Middle frontal gyrus (tissue), 1 donor: ENCODE measurements at regions not wholly inside any gene's neighbourhood (a gene's known extent, or its start where the extent isn't known, plus 50 kb on each side); places are given as distances from the start of the nearest gene placed in this dataset.
"Not testable (repeated sequence)": the region's sequence is repeated elsewhere in the genome, so short reads cannot be mapped to it uniquely, and the experiment has no call there.

ENCODE experiments used
- DNase-seq: peaks from one replicate; pipeline ENCODE4 v3.0.0-alpha.2; 2015; ENCODE audit warnings: low spot score; ENCODE audit errors: extremely low spot score

- DNase-seq, result peak; percentile 61
These were observed 149.1 kb upstream of the RAG2 start for GRCh38 chr11:36746886-36747710.

GRCh38 chr11:36744375-36745168 is 146.5 kb upstream of the RAG2 start:
- DNase-seq, result no peak

GRCh38 chr11:36743039-36743438 is 145.0 kb upstream of the RAG2 start:
- no peak for DNase-seq

- DNase-seq, result no peak
These were observed 143.5 kb upstream of the RAG2 start for GRCh38 chr11:36741515-36741914.

GRCh38 chr11:36738292-36738861 is 140.3 kb upstream of the RAG2 start:
- DNase-seq, result no peak

GRCh38 chr11:36736103-36736502 is 138.1 kb upstream of the RAG2 start:
- DNase-seq, result no peak

GRCh38 chr11:36733721-36734120 is 135.7 kb upstream of the RAG2 start:
- not testable (repeated sequence) for DNase-seq

GRCh38 chr11:36730761-36731160 is 132.7 kb upstream of the RAG2 start:
- DNase-seq, result no peak

GRCh38 chr11:36729825-36730224 is 131.8 kb upstream of the RAG2 start:
- no peak for DNase-seq

GRCh38 chr11:36726420-36726819 is 128.4 kb upstream of the RAG2 start:
- no peak for DNase-seq

- no peak for DNase-seq
These were observed 126.8 kb upstream of the RAG2 start for GRCh38 chr11:36724742-36725385.

GRCh38 chr11:36722421-36722820 is 124.4 kb upstream of the RAG2 start:
- no peak for DNase-seq

- no peak for DNase-seq
These were observed 121.5 kb upstream of the RAG2 start for GRCh38 chr11:36719358-36720107.

- DNase-seq, result no peak
These were observed 120.4 kb upstream of the RAG2 start for GRCh38 chr11:36718451-36718850.

- DNase-seq, result no peak
These were observed 115.7 kb upstream of the RAG2 start for GRCh38 chr11:36713715-36714114.

- no peak for DNase-seq
These were observed 113.2 kb upstream of the RAG2 start for GRCh38 chr11:36711104-36711825.
